Chondrocyte (in vitro differentiated cells): ENCODE measurements at regions not wholly inside any gene's neighbourhood (a gene's known extent, or its start where the extent isn't known, plus 50 kb on each side); places are given as distances from the start of the nearest gene placed in this dataset.

Source experiments
- DNase-seq: peaks from one replicate; pipeline ENCODE4 v3.0.0; 2021; ENCODE audit warnings: mixed read lengths, low spot score
- H3K27ac Mint-ChIP-seq: one replicate; pipeline ENCODE4 v1.8.0; 2021; ENCODE audit warnings: mild to moderate bottlenecking, moderate library complexity, mixed read lengths; ENCODE audit not compliant: unreplicated experiment
- H3K27me3 Mint-ChIP-seq: 2 replicates; pipeline ENCODE4 v1.8.0; 2021; ENCODE audit warnings: low read depth, mixed read lengths
- H3K36me3 Mint-ChIP-seq: 2 replicates; pipeline ENCODE4 v1.8.0; 2021; ENCODE audit warnings: low read depth, mixed read lengths
- H3K4me1 Mint-ChIP-seq: 2 replicates; pipeline ENCODE4 v1.8.0; 2021; ENCODE audit warnings: low read depth, mild to moderate bottlenecking, mixed read lengths
- H3K4me3 Mint-ChIP-seq: one replicate; pipeline ENCODE4 v1.8.0; 2021; ENCODE audit warnings: mild to moderate bottlenecking, moderate library complexity, mixed read lengths; ENCODE audit not compliant: unreplicated experiment
- H3K9me3 Mint-ChIP-seq: 2 replicates; pipeline ENCODE4 v1.8.0; 2021; ENCODE audit warnings: low read depth, mixed read lengths
- CTCF ChIP-seq: fragments of 200-600 bp; sonication (generic); IDR thresholded peaks from 2 replicates; pipeline ENCODE4 v1.5.0; 2021; ENCODE audit warnings: antibody characterized with exemption, mild to moderate bottlenecking, moderate library complexity

GRCh38 chr3:187918081-187918644, 172.9 kb upstream of the BCL6 start:
- H3K4me3 Mint-ChIP-seq, result no peak overlapping the region
- TF ChIP-seq CTCF, result no peak
- peaks cover 13% of the 10 kb centered on the region for H3K4me1 Mint-ChIP-seq
- no peaks in the 10 kb centered on the region for H3K27me3 Mint-ChIP-seq
- H3K27ac Mint-ChIP-seq, result no peak overlapping the region
- no peaks in the 10 kb centered on the region for H3K9me3 Mint-ChIP-seq
- H3K36me3 Mint-ChIP-seq, result no peaks in the 10 kb centered on the region
- no peak for DNase-seq

- Mint-ChIP-seq H3K4me1 (peaks cover 14% of the 10 kb centered on the region), H3K36me3 (no peaks in the 10 kb centered on the region), H3K27me3 (no peaks in the 10 kb centered on the region), H3K9me3 (no peaks in the 10 kb centered on the region), H3K27ac (no peak overlapping the region), H3K4me3 (no peak overlapping the region)
- TF ChIP-seq CTCF, result no peak
- no peak for DNase-seq
Observed at GRCh38 chr3:187919048-187919447, 173.8 kb upstream of the BCL6 start.

- no peak for TF ChIP-seq CTCF
- H3K36me3 Mint-ChIP-seq, result no peaks in the 10 kb centered on the region
- no peak for DNase-seq
- H3K27ac Mint-ChIP-seq, result no peak overlapping the region
- no peak overlapping the region for H3K4me3 Mint-ChIP-seq
- H3K4me1 Mint-ChIP-seq, result peaks cover 14% of the 10 kb centered on the region
- H3K9me3 Mint-ChIP-seq, result peaks cover under 1% of the 10 kb centered on the region
- no peaks in the 10 kb centered on the region for H3K27me3 Mint-ChIP-seq
Observed at GRCh38 chr3:187919544-187919943, 174.3 kb upstream of the BCL6 start.

- Mint-ChIP-seq H3K4me3 (no peak overlapping the region), H3K36me3 (no peaks in the 10 kb centered on the region), H3K27ac (no peak overlapping the region), H3K9me3 (peaks cover 6% of the 10 kb centered on the region), H3K27me3 (no peaks in the 10 kb centered on the region), H3K4me1 (peaks cover 14% of the 10 kb centered on the region)
- no peak for DNase-seq
- no peak for TF ChIP-seq CTCF
Observed at GRCh38 chr3:187920030-187920429, 174.8 kb upstream of the BCL6 start.

- H3K4me3 Mint-ChIP-seq, result no peak overlapping the region
- TF ChIP-seq CTCF, result no peak
- DNase-seq, result no peak
- peaks cover 14% of the 10 kb centered on the region for H3K4me1 Mint-ChIP-seq
- peaks cover 10% of the 10 kb centered on the region for H3K9me3 Mint-ChIP-seq
- H3K27ac Mint-ChIP-seq, result no peak overlapping the region
- no peaks in the 10 kb centered on the region for H3K27me3 Mint-ChIP-seq
- no peaks in the 10 kb centered on the region for H3K36me3 Mint-ChIP-seq
Observed at GRCh38 chr3:187920913-187921312, 175.6 kb upstream of the BCL6 start.
